A673 (cell line): ENCODE measurements at regions not wholly inside any gene's neighbourhood (a gene's known extent, or its start where the extent isn't known, plus 50 kb on each side); places are given as distances from the start of the nearest gene placed in this dataset.
A peak's percentile ranks its signal among the peaks of the same experiment; 100 is the strongest.
"Not testable (repeated sequence)": the region's sequence is repeated elsewhere in the genome, so short reads cannot be mapped to it uniquely, and the experiment has no call there.

ENCODE experiments used
- BruUV-seq: library from RNA; stranded (reverse); fragments of 400-500 nt; replicated peaks from 2 replicates; lab custom pipeline; 2021; lab: Mats Ljungman, UMichigan
- CTCF ChIA-PET: fragments of 300-600 bp; sonication (Branson Sonifier 250); formaldehyde crosslinking; loops from one replicate; lab custom pipeline; 2022; ENCODE audit warnings: antibody characterized with exemption; lab: Charles Lee
- POLR2A ChIA-PET: fragments of 300-600 bp; sonication (Branson Sonifier 250); formaldehyde crosslinking; loops from one replicate; lab custom pipeline; 2022; ENCODE audit warnings: antibody characterized with exemption; ENCODE audit not compliant: low non-redundant PET; lab: Charles Lee
- DNase-seq: peaks from one replicate; pipeline ENCODE4 v3.0.0-alpha.2; 2015; ENCODE audit warnings: low spot score
- H3K27ac ChIP-seq: fragments of 200-600 bp; sonication (generic); 2 replicates; pipeline ENCODE4 v1.5.1; 2016; ENCODE audit warnings: mixed run types, low read depth, mild to moderate bottlenecking, mixed read lengths, antibody characterized with exemption, low read length; ENCODE audit not compliant: poor library complexity, severe bottlenecking
- H3K27me3 ChIP-seq: fragments of 200-600 bp; sonication (generic); replicated peaks from 2 replicates; pipeline ENCODE4 v1.6.1; 2017; ENCODE audit warnings: mixed run types, low read depth, mild to moderate bottlenecking, mixed read lengths, antibody characterized with exemption, low read length; ENCODE audit not compliant: insufficient read depth, poor library complexity
- H3K36me3 ChIP-seq: fragments of 200-600 bp; sonication (generic); 2 replicates; pipeline ENCODE4 v1.6.1; 2016; ENCODE audit warnings: mixed run types, mild to moderate bottlenecking, mixed read lengths, antibody characterized with exemption, low read length; ENCODE audit not compliant: insufficient read depth, poor library complexity, severe bottlenecking
- H3K4me1 ChIP-seq: fragments of 200-600 bp; sonication (generic); 2 replicates; pipeline ENCODE4 v1.6.1; 2017; ENCODE audit warnings: mixed run types, mild to moderate bottlenecking, mixed read lengths, antibody characterized with exemption, low read length; ENCODE audit not compliant: insufficient read depth, poor library complexity, severe bottlenecking
- H3K4me3 ChIP-seq: fragments of 200-600 bp; sonication (generic); 2 replicates; pipeline ENCODE4 v1.5.1; 2016; ENCODE audit warnings: low read depth, mixed run types, mild to moderate bottlenecking, mixed read lengths, low read length; ENCODE audit not compliant: poor library complexity, severe bottlenecking
- H3K9me3 ChIP-seq: fragments of 200-600 bp; sonication (generic); 2 replicates; pipeline ENCODE4 v1.6.1; 2016; ENCODE audit warnings: mixed run types, low read depth, mild to moderate bottlenecking, mixed read lengths, antibody characterized with exemption, low read length; ENCODE audit not compliant: poor library complexity, severe bottlenecking
- CTCF ChIP-seq: fragments of 300-800, 200-600 bp; sonication (generic); conservative IDR thresholded peaks from 2 replicates; pipeline ENCODE4 v1.5.1; 2017; ENCODE audit warnings: low read depth, mild to moderate bottlenecking, antibody characterized with exemption, low read length, moderate library complexity, mixed read lengths
- EZH2 ChIP-seq: fragments of 200-600 bp; sonication (generic); IDR thresholded peaks from 2 replicates; pipeline ENCODE4 v1.6.1; 2017; ENCODE audit warnings: borderline replicate concordance, low read depth, mild to moderate bottlenecking, mixed read lengths, antibody characterized with exemption, low read length; ENCODE audit not compliant: poor library complexity, severe bottlenecking
- intact Hi-C: fragments of 100-400 bp; cut with micrococcal nuclease; formaldehyde crosslinking; loops from one replicate; pipeline ENCODE4 v1.10.0; 2022; ENCODE audit not compliant: unreplicated experiment

- no TSS peak for BruUV-seq
- TF ChIP-seq CTCF (peak; percentile 55), EZH2 (no peak)
- POLR2A ChIA-PET: no interaction called here
- CTCF ChIA-PET: interaction anchor here (1.2 kb wide), 1 partner anchor 240 kb away, joined by 3 read pairs; no protein-coding TSS in a partner anchor
- H3K4me3 ChIP-seq: no peak overlapping the region
- no peaks in the 10 kb centered on the region for H3K36me3 ChIP-seq
- no peak for DNase-seq
- intact Hi-C loops: no loop called here
- H3K27ac ChIP-seq: no peak overlapping the region
- H3K27me3 ChIP-seq: peaks cover 16% of the 10 kb centered on the region
- no peaks in the 10 kb centered on the region for H3K4me1 ChIP-seq
- H3K9me3 ChIP-seq: no peaks in the 10 kb centered on the region
These were observed 102.0 kb downstream of the HIF1AN start for GRCh38 chr10:100637785-100638184.

GRCh38 chr10:100638969-100639368 is 103.2 kb downstream of the HIF1AN start:
- H3K36me3 ChIP-seq, POLR2A ChIA-PET, H3K9me3 ChIP-seq, BruUV-seq, CTCF ChIA-PET, DNase-seq, intact Hi-C loops, H3K27ac ChIP-seq, H3K4me1 ChIP-seq, H3K4me3 ChIP-seq: not testable (repeated sequence)
- H3K27me3 ChIP-seq: peaks cover 17% of the 10 kb centered on the region

- Histone ChIP-seq H3K4me1 (no peaks in the 10 kb centered on the region), H3K9me3 (no peaks in the 10 kb centered on the region), H3K27me3 (peaks cover 45% of the 10 kb centered on the region), H3K36me3 (no peaks in the 10 kb centered on the region), H3K27ac (no peak overlapping the region), H3K4me3 (no peak overlapping the region)
- no peak for DNase-seq
- BruUV-seq: no TSS peak
- TF ChIP-seq CTCF (no peak), EZH2 (no peak)
- ChIA-PET CTCF (no interaction called here), POLR2A (no interaction called here)
- intact Hi-C loops: no loop called here
These were observed 102.9 kb upstream of the PAX2 start for GRCh38 chr10:100642295-100642994.

GRCh38 chr10:100645091-100645490 is 100.3 kb upstream of the PAX2 start:
- Histone ChIP-seq H3K27ac (no peak overlapping the region), H3K27me3 (peaks cover 53% of the 10 kb centered on the region), H3K9me3 (no peaks in the 10 kb centered on the region), H3K36me3 (no peaks in the 10 kb centered on the region), H3K4me3 (no peak overlapping the region), H3K4me1 (peaks cover 4% of the 10 kb centered on the region)
- ChIA-PET CTCF (no interaction called here), POLR2A (no interaction called here)
- no TSS peak for BruUV-seq
- TF ChIP-seq CTCF (no peak), EZH2 (no peak)
- intact Hi-C loops: no loop called here
- no peak for DNase-seq
